HG03280 (cell line): ENCODE measurements at regions not wholly inside any gene's neighbourhood (a gene's known extent, or its start where the extent isn't known, plus 50 kb on each side); places are given as distances from the start of the nearest gene placed in this dataset.
"Not testable (repeated sequence)": the region's sequence is repeated elsewhere in the genome, so short reads cannot be mapped to it uniquely, and the experiment has no call there.

ENCODE experiments used
- ATAC-seq: cut with Tn5 transposase; IDR thresholded peaks from one replicate; pipeline ENCODE4 v1.9.1; 2021; ENCODE audit warnings: mild to moderate bottlenecking, moderate library complexity; ENCODE audit not compliant: unreplicated experiment

- no peak for ATAC-seq
These were observed 135.5 kb downstream of the CEMIP2 start for GRCh38 chr9:71632776-71633175.

GRCh38 chr9:71630377-71630995, 137.8 kb downstream of the CEMIP2 start:
- no peak for ATAC-seq

GRCh38 chr9:71629578-71630215, 138.6 kb downstream of the CEMIP2 start:
- no peak for ATAC-seq

- ATAC-seq, result no peak
These were observed 140.1 kb downstream of the CEMIP2 start for GRCh38 chr9:71628247-71628646.

GRCh38 chr9:71627537-71627936, 140.8 kb downstream of the CEMIP2 start:
- no peak for ATAC-seq

- no peak for ATAC-seq
These were observed 141.9 kb downstream of the CEMIP2 start for GRCh38 chr9:71626395-71626794.

- ATAC-seq, result no peak
These were observed 143.6 kb downstream of the CEMIP2 start for GRCh38 chr9:71624728-71625127.

- no peak for ATAC-seq
These were observed 147.6 kb downstream of the CEMIP2 start for GRCh38 chr9:71620746-71621145.

- ATAC-seq, result no peak
These were observed 148.0 kb downstream of the CEMIP2 start for GRCh38 chr9:71620331-71620730.

- no peak for ATAC-seq
These were observed 148.4 kb downstream of the CEMIP2 start for GRCh38 chr9:71619926-71620325.

- no peak for ATAC-seq
These were observed 153.8 kb downstream of the CEMIP2 start for GRCh38 chr9:71614409-71615010.

- no peak for ATAC-seq
These were observed 155.4 kb downstream of the CEMIP2 start for GRCh38 chr9:71612889-71613288.

- no peak for ATAC-seq
These were observed 158.9 kb downstream of the CEMIP2 start for GRCh38 chr9:71609448-71609830.

- no peak for ATAC-seq
These were observed 159.4 kb downstream of the CEMIP2 start for GRCh38 chr9:71608825-71609447.

GRCh38 chr9:71608021-71608420, 160.3 kb downstream of the CEMIP2 start:
- no peak for ATAC-seq

GRCh38 chr9:71607461-71607881, 160.8 kb downstream of the CEMIP2 start:
- ATAC-seq, result no peak

- ATAC-seq, result peak; percentile 81
These were observed 163.9 kb downstream of the CEMIP2 start for GRCh38 chr9:71604197-71605063.

GRCh38 chr9:71602652-71603051, 165.7 kb downstream of the CEMIP2 start:
- ATAC-seq, result no peak

- not testable (repeated sequence) for ATAC-seq
These were observed 172.6 kb downstream of the CEMIP2 start for GRCh38 chr9:71595762-71596161.

- ATAC-seq, result no peak
These were observed 173.8 kb downstream of the CEMIP2 start for GRCh38 chr9:71594541-71594940.

GRCh38 chr9:71592400-71592799, 175.9 kb downstream of the CEMIP2 start:
- no peak for ATAC-seq
